Endothelial cell of umbilical vein (primary cell): ENCODE measurements at regions not wholly inside any gene's neighbourhood (a gene's known extent, or its start where the extent isn't known, plus 50 kb on each side); places are given as distances from the start of the nearest gene placed in this dataset.

ENCODE experiments used
- CTCF ChIP-seq, 2 donors: IDR thresholded peaks; 1 replicate in 1 of 2; 2 replicates in 1 of 2; pipeline ENCODE4 v1.5.1; 2011; ENCODE audit warnings: low read length in 2 of 2, mild to moderate bottlenecking in 2 of 2, moderate library complexity in 2 of 2, control low read depth in 1 of 2, inconsistent platforms in 1 of 2, low read depth in 1 of 2; ENCODE audit not compliant: insufficient read depth in 1 of 2; ENCODE audit errors: extremely low read depth in 1 of 2
- EZH2 ChIP-seq: IDR thresholded peaks from 2 replicates; pipeline ENCODE4 v1.6.1; 2012; ENCODE audit warnings: borderline replicate concordance, low read depth, mild to moderate bottlenecking, moderate library complexity, low read length, inconsistent platforms; ENCODE audit not compliant: severe bottlenecking
- MAX ChIP-seq: IDR thresholded peaks from 2 replicates; pipeline ENCODE4 v1.6.1; 2011; ENCODE audit not compliant: insufficient read depth, insufficient read length
- MYC ChIP-seq: IDR thresholded peaks from one replicate; pipeline ENCODE4 v1.6.1; 2011; ENCODE audit warnings: mild to moderate bottlenecking, low read depth, low read length
- POLR2A ChIP-seq: IDR thresholded peaks from 2 replicates; pipeline ENCODE4 v1.6.1; 2012; ENCODE audit warnings: low read depth, mild to moderate bottlenecking, control low read depth, low read length
- POLR2AphosphoS5 ChIP-seq: IDR thresholded peaks from 2 replicates; pipeline ENCODE4 v1.6.1; 2012; ENCODE audit warnings: low read depth, mild to moderate bottlenecking, control low read depth, low read length, moderate library complexity; ENCODE audit not compliant: insufficient read depth

GRCh38 chr11:32262367-32262766, 171.5 kb downstream of the RCN1 start:
- no peak for TF ChIP-seq POLR2AphosphoS5
- no peak for TF ChIP-seq CTCF (IDR thresholded peaks at IDR 0.05; ENCODE audit: extremely low read depth in 1 of 2, insufficient read depth in 1 of 2, low read depth in 1 of 2, low read length in 2 of 2)
- no peak for TF ChIP-seq POLR2A
- TF ChIP-seq MYC = no peak
- no peak for TF ChIP-seq EZH2
- TF ChIP-seq MAX = no peak
